AG04449 (cell line): ENCODE measurements at regions not wholly inside any gene's neighbourhood (a gene's known extent, or its start where the extent isn't known, plus 50 kb on each side); places are given as distances from the start of the nearest gene placed in this dataset.
"Not testable (repeated sequence)": the region's sequence is repeated elsewhere in the genome, so short reads cannot be mapped to it uniquely, and the experiment has no call there.

Experiments
- CTCF ChIA-PET: fragments of 350-600 bp; formaldehyde crosslinking; extraction: SDS; loops from one replicate; lab custom pipeline; 2021; ENCODE audit warnings: antibody characterized with exemption; lab: Yijun Ruan, JAX
- POLR2A ChIA-PET: fragments of 400-600, 350-600 bp; formaldehyde crosslinking; extraction: SDS; loops from one replicate; lab custom pipeline; 2020; ENCODE audit warnings: antibody characterized with exemption, inconsistent platforms; lab: Yijun Ruan, JAX
- DNase-seq: peaks from one replicate; pipeline ENCODE4 v3.0.0-alpha.2; 2010; ENCODE audit warnings: low read depth, low spot score
- H3K4me3 ChIP-seq: 2 replicates; pipeline ENCODE4 v1.5.1; 2011; ENCODE audit warnings: low read depth, mild to moderate bottlenecking, control low read depth, low read length
- CTCF ChIP-seq: IDR thresholded peaks from one replicate; pipeline ENCODE4 v1.5.1; 2011; ENCODE audit warnings: mild to moderate bottlenecking, moderate library complexity, low read length, control low read depth, inconsistent platforms; ENCODE audit not compliant: insufficient read depth; ENCODE audit errors: missing control alignments

DNA sequence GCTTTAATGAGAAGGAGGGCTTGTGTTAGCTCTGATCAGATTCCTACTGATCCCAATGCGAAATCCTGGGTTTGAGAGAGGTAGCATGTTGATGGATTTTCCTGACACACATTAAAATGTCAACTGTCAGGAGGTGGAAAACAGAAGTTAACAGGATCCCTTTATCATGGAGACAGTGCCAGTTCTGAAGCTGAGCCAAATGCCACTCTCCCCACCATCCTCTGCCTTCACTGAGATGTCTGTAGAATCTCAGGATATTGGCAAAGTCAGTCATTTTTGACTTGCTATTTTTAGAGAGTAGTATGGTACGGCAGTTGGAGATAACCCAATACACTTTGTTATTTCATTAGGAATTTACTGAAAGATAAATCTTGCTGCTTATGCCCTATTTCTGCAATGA is 1816.2 kb upstream of the FLRT2 start:
- TF ChIP-seq CTCF, result no peak
- POLR2A ChIA-PET, result no interaction called here
- no peak overlapping the region for H3K4me3 ChIP-seq
- CTCF ChIA-PET, result no interaction called here
- no peak for DNase-seq

GRCh38 chr14:83714151-83714550 is 1815.8 kb upstream of the FLRT2 start:
- ChIA-PET POLR2A (no interaction called here), CTCF (no interaction called here)
- TF ChIP-seq CTCF, result no peak
- H3K4me3 ChIP-seq, result no peak overlapping the region
- DNase-seq, result no peak

GRCh38 chr14:83719435-83719834 is 1810.5 kb upstream of the FLRT2 start:
- DNase-seq, POLR2A ChIA-PET, H3K4me3 ChIP-seq, CTCF ChIA-PET: not testable (repeated sequence)

DNA sequence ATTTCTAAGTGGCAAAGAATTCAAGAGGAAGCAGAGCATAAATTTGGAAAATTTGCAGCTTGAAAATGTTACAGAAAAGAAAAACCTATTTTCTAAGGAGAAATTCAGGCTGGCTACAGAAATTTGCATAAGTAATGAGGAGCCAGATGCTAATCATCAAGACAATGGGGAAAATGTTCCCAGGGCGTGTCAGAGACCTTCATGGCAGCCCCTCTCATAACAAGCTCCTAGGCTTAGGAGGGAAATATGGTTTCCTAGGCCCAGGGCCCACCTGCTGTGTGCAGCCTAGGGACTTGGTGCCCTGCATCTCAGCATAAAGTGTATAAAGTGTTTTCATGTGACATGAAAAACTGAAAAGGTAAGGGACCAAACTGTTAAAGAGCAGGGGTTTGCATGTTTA is 1796.3 kb upstream of the FLRT2 start:
- ChIA-PET POLR2A (no interaction called here), CTCF (no interaction called here)
- no peak for TF ChIP-seq CTCF
- H3K4me3 ChIP-seq, result no peak overlapping the region
- DNase-seq, result no peak

- no peak for DNase-seq
- POLR2A ChIA-PET, result no interaction called here
- H3K4me3 ChIP-seq, result no peak overlapping the region
- no peak for TF ChIP-seq CTCF
- CTCF ChIA-PET, result no interaction called here
Observed at GRCh38 chr14:83734431-83734830, 1795.5 kb upstream of the FLRT2 start.

GRCh38 chr14:83741269-83741668 is 1788.7 kb upstream of the FLRT2 start:
- ChIA-PET CTCF (no interaction called here), POLR2A (no interaction called here)
- TF ChIP-seq CTCF, result no peak
- DNase-seq, result no peak
- H3K4me3 ChIP-seq, result no peak overlapping the region

DNA sequence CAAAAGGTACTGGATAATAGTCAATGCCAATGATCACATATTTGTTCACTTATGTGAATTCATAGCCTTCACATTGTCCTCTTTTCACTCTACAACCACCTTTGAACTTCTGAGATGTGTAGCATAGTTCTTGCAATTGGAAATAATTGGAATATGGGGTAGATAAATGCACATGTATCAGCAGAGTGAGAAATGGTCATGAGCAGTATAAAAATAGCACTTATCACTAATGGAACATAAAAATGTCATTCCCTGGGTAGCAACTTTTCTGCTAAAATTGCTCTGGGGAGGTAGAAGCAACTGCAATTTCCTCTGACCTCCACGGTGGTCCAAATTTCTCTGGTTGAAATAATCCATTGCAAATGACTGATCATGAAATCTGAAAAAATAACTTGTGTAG is 1785.7 kb upstream of the FLRT2 start:
- CTCF ChIA-PET, result no interaction called here
- no peak overlapping the region for H3K4me3 ChIP-seq
- TF ChIP-seq CTCF, result no peak
- DNase-seq, result no peak
- POLR2A ChIA-PET, result no interaction called here
